Activated T-cell treated with anti-CD3 and anti-CD28 coated beads, Interleukin-2, amount 50 U/mL, for 24 hours (primary cell): ENCODE measurements at regions not wholly inside any gene's neighbourhood (a gene's known extent, or its start where the extent isn't known, plus 50 kb on each side); places are given as distances from the start of the nearest gene placed in this dataset.

ENCODE experiments used
- DNase-seq: peaks from one replicate; pipeline ENCODE4 v3.0.0-alpha.2; 2020
- H3K27ac Mint-ChIP-seq: 2 replicates; pipeline ENCODE4 v1.8.0; 2020; ENCODE audit warnings: mild to moderate bottlenecking, mixed read lengths
- H3K27me3 Mint-ChIP-seq: 2 replicates; pipeline ENCODE4 v1.8.0; 2020; ENCODE audit warnings: mixed read lengths
- H3K36me3 Mint-ChIP-seq: 2 replicates; pipeline ENCODE4 v1.8.0; 2020; ENCODE audit warnings: low read depth, mixed read lengths
- H3K4me1 Mint-ChIP-seq: 2 replicates; pipeline ENCODE4 v1.8.0; 2020; ENCODE audit warnings: low read depth, mixed read lengths
- H3K4me3 Mint-ChIP-seq: 2 replicates; pipeline ENCODE4 v1.8.0; 2020; ENCODE audit warnings: mild to moderate bottlenecking, moderate library complexity, mixed read lengths
- H3K9me3 Mint-ChIP-seq: 2 replicates; pipeline ENCODE4 v1.8.0; 2020; ENCODE audit warnings: mixed read lengths

DNA sequence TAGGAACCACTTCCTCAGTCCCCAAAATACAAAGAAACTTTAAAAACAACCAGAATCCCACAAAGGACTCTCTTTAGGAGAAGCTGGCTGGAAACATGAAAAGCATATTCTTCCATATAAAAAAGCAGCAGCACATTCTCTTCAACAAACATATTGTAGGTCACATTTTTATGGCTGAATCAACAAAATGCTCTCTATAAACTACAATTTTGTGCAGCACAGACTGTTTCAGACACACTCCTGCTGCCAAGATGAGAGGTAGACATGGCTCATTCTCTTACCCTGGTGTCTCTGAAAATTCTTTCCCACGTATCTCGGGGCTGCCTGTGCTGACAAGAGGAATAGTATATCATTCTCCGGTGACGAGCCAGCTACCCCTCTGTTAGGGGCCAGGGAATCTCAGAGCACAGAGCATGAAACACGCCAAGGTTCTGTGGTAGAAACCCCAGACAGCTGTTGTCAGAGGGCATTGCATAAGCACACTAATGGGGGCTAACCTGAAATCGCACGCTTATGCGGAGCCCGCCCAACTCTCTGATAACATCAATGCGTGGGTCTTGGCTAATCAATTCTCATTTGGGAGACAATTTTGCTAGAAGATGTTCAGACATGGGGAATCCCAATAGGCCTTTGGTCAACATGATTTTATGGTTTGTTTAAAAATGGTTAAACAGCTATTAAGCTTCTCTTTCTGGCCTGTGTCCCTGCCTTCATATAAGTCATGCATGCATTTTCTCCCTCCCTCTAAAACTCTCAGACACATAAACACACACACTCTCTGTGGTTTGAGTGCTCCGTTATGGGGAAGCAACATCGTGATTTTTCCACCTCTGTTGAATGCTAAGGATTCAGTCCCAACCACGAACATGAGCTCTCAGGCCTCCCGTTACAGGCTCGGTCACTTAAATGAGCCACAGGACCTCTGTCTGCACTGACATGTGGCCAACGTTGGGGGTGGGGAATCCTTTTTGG, 177.5 kb downstream of the INO80D start:
- H3K9me3 Mint-ChIP-seq = no peaks in the 10 kb centered on the region
- no peak overlapping the region for H3K4me3 Mint-ChIP-seq
- H3K27me3 Mint-ChIP-seq = peaks cover 51% of the 10 kb centered on the region
- no peak for DNase-seq
- H3K27ac Mint-ChIP-seq = no peak overlapping the region
- H3K4me1 Mint-ChIP-seq = no peaks in the 10 kb centered on the region
- no peaks in the 10 kb centered on the region for H3K36me3 Mint-ChIP-seq

DNA sequence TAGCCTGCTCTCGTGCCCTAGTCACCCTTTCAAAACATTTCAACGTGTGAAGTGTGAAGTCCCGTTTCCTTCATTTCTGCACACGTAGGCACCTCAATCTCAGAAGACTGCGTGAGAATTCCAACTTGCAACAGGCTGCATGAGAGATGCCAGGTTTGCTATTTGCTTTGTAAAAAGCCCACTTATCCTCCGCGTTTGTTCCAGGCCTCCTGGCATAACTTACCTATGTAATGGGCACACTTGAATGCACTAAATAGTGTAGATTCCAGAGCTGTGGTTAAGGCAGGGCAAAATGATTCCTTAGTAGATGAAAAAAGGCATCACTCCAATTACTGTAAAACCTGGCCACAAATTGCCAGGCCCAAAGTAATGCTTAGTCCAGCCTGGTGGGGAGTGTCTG, 179.6 kb downstream of the INO80D start:
- Mint-ChIP-seq H3K9me3 (no peaks in the 10 kb centered on the region), H3K27me3 (peaks cover 41% of the 10 kb centered on the region), H3K4me3 (no peak overlapping the region)

DNA sequence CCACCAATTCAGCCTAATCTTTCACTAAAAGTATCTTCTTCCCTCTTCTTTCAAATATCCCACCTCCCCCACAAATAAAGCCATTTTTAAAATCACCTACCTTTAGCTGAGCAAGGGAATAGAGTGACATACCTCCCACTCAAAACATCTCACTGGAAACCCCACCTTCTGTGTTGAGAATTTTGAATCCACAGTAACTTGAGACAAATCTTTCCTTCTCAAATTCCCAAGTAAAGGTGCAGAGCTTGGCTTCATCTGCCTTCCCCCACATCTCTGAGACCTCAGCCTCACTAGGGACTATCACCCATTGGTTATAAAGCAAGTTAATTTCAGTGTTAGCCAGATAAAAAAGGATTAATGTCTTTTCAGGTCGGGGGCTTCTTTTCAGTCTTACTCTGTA, 180.4 kb downstream of the INO80D start:
- no peaks in the 10 kb centered on the region for H3K36me3 Mint-ChIP-seq
- no peaks in the 10 kb centered on the region for H3K9me3 Mint-ChIP-seq
- no peak overlapping the region for H3K27ac Mint-ChIP-seq
- no peak for DNase-seq
- H3K4me1 Mint-ChIP-seq = no peaks in the 10 kb centered on the region
- peaks cover 36% of the 10 kb centered on the region for H3K27me3 Mint-ChIP-seq
- H3K4me3 Mint-ChIP-seq = no peak overlapping the region

More for the DNA sequence above, 179.6 kb downstream of the INO80D start:
- Mint-ChIP-seq H3K36me3 (no peaks in the 10 kb centered on the region), H3K4me1 (no peaks in the 10 kb centered on the region), H3K27ac (no peak overlapping the region)
- DNase-seq = no peak

DNA sequence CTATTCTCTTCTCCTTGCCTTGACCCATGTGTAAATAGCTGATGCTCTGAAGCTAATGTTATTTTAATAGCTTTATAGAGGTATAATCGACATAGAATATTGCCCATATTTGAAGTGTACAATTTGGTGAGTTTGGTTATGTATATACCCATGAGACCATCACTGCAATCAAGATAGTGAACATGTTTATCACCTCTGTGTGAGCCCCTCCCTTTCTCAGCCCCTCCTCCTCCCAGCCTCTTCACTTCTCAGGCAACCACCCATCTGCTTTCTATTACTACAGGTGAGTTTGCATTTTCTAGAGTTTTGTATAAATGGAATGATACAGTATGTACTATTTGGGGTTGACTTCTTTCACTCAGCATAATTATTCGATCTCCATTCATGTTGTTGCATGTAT, 181.1 kb downstream of the INO80D start:
- no peak for DNase-seq
- Mint-ChIP-seq H3K4me3 (no peak overlapping the region), H3K4me1 (no peaks in the 10 kb centered on the region), H3K27ac (no peak overlapping the region), H3K9me3 (no peaks in the 10 kb centered on the region), H3K36me3 (no peaks in the 10 kb centered on the region), H3K27me3 (peaks cover 31% of the 10 kb centered on the region)

DNA sequence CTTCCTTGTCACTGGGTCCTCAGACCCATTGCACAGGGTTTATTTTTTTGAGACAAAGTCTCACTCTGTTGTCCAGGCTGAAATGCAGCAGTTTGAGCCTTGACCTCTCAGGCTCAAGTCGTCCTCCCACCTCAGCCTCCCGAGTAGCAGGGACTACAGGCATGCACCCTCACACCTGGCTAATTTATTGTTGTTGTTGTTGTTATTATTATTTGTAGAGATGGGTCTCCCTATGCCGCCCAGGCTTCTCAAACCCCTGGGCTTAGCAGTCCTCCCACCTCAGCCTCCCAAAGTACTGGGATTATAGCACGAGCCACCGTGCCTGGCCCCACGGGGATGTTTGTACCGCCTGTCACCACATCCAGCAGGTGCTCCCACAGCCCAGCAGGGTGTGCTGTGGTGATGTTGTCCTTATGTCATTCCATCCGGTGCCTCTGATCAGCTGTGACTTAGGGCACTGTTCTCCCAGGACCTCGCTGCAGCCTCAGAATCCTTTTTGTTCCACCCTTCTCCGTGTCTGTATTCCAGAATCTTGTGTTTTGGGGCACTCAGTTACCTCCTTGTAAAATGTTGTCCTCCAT, 182.3 kb downstream of the INO80D start:
- Mint-ChIP-seq H3K27ac (no peak overlapping the region), H3K9me3 (peaks cover 3% of the 10 kb centered on the region), H3K4me1 (no peaks in the 10 kb centered on the region), H3K4me3 (no peak overlapping the region), H3K36me3 (no peaks in the 10 kb centered on the region), H3K27me3 (peaks cover 29% of the 10 kb centered on the region)
- DNase-seq = no peak

DNA sequence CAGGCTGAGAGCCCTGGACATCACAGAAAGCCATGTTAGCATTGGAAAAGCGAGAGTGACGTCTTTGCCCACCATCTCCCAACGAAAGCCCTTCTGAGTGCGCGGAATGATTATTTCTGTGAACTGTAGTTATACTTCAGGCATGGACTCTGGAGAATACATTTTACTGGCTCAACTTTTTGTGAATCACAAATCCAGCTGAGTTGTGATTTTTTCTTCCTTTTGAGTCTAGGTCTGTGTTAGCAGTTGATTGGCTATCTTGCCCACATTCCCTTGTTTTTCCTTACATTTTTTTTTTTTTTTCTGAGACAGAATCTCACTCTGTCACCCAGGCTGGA, 183.1 kb downstream of the INO80D start:
- H3K36me3 Mint-ChIP-seq = no peaks in the 10 kb centered on the region
- peaks cover 29% of the 10 kb centered on the region for H3K27me3 Mint-ChIP-seq
- H3K4me3 Mint-ChIP-seq = no peak overlapping the region
- peaks cover 3% of the 10 kb centered on the region for H3K9me3 Mint-ChIP-seq
- H3K27ac Mint-ChIP-seq = no peak overlapping the region
- no peaks in the 10 kb centered on the region for H3K4me1 Mint-ChIP-seq
- DNase-seq = no peak

DNA sequence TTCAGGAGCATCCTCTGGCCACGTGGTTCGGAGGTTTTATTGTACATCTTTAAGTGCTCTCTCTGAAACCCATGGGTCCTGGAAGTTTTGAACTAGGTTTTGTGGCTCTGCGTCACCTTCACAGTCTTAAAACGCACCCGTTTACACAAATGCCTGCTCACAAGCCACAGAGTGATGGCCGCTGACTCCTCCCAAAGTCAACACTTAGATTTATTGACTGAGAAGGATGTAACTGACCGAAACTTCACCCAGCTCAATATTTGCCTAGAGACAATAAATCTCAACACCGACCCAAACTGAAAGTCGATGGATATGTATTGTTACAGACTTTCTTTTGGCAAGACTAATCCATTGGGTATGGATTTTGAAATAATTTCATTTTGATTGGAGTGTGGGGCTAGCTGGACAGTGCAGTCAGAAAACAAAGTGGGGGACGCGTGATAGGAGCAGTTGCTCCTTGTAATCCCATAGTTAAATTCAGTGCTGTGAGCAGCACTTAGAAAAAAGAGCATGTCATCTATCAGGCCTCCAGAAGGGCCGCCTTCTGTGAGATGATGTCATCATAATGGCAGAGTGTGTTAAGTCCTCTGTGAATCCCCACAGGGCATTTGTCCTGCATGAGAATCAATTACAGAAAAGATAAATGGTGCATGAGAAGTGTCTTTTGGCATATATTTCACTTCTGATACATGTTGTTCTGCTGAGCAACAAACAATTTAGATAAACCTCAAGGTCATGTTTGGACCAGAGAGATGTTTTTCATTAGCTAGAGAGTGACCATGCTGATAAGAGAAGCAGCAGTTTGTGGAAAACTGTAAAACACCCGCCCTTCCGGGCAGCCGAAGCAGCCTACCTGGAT, 183.7 kb downstream of the INO80D start:
- Mint-ChIP-seq H3K27me3 (peaks cover 27% of the 10 kb centered on the region), H3K36me3 (no peaks in the 10 kb centered on the region), H3K27ac (no peak overlapping the region), H3K4me3 (no peak overlapping the region), H3K9me3 (peaks cover 3% of the 10 kb centered on the region), H3K4me1 (no peaks in the 10 kb centered on the region)
- DNase-seq = no peak

DNA sequence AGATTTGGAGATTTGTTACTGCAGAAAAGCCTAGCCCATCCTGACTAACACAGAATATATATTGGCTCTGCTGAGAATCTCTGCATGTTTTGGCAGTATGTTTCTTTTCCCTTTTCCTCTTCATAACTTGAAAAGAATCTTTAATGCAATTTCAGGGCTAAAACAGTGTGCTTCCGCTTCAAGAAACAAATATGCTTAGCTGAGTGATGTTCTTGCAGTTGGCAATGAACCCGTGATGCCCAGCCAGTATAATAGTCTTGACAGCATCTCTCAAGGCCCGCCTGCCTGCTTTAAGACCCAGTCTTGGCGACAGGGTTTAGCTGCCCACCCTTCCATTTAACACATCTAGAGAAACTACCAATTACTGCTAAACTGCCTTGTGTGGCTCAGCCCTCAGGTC, 184.5 kb downstream of the INO80D start:
- Mint-ChIP-seq H3K27me3 (peaks cover 27% of the 10 kb centered on the region), H3K4me1 (no peaks in the 10 kb centered on the region), H3K4me3 (no peak overlapping the region), H3K36me3 (no peaks in the 10 kb centered on the region), H3K27ac (no peak overlapping the region), H3K9me3 (peaks cover 3% of the 10 kb centered on the region)
- no peak for DNase-seq

DNA sequence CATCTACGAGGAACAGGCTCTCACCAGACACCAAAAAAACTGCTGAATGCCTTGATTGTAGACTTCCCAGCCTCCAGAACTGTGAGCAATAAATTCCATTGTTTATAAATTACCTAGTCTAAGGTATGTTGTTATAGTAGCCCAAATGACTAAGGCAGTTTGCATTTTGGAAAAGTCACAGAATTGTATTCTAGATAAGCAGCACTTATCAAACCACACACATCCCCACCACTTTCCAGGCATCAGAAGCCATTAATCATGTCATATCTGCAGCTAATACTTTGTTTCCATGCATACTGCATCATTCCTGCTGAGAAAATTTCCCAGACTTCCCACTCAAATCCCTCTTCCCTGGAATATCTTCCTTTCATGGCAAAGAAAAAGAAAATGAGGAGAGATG, 187.2 kb downstream of the INO80D start:
- Mint-ChIP-seq H3K27me3 (peaks cover 14% of the 10 kb centered on the region), H3K4me1 (no peaks in the 10 kb centered on the region), H3K9me3 (peaks cover 3% of the 10 kb centered on the region), H3K36me3 (no peaks in the 10 kb centered on the region), H3K27ac (no peak overlapping the region), H3K4me3 (no peak overlapping the region)
- no peak for DNase-seq

DNA sequence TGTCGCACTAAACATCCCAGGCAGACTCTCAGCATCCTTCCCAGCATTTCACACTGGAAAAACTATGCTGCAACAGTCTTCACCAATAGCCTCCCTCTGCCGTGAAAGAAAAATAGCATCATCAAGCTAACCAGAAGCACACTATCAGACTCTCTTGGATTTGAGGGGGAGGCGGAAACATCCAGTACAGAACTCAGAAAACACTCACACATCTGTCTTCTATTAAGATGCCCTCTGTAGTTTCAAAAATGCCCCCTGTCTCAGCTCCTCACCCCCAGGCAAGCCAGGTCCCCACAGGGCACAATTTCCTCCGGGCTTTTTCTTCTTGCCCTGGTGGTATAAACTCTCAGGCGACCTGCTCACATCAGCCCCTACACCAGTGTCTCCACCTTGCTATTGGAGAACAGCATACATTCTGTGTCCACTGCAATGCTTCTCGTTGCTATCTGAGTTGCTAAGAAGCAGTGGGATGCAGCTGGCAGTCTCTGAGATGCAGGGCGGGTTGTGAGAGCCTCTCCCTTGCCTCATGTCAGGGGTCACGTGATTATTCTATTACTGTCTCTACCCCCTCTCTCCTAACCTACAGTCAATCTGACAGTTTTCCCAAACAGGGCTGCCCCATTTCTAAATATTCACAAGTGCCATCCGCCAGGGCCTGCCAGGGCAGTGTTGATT, 189.9 kb downstream of the INO80D start:
- Mint-ChIP-seq H3K27me3 (peaks cover 14% of the 10 kb centered on the region), H3K4me1 (no peaks in the 10 kb centered on the region), H3K36me3 (no peaks in the 10 kb centered on the region), H3K27ac (no peak overlapping the region), H3K9me3 (peaks cover 3% of the 10 kb centered on the region), H3K4me3 (no peak overlapping the region)
- DNase-seq = no peak

DNA sequence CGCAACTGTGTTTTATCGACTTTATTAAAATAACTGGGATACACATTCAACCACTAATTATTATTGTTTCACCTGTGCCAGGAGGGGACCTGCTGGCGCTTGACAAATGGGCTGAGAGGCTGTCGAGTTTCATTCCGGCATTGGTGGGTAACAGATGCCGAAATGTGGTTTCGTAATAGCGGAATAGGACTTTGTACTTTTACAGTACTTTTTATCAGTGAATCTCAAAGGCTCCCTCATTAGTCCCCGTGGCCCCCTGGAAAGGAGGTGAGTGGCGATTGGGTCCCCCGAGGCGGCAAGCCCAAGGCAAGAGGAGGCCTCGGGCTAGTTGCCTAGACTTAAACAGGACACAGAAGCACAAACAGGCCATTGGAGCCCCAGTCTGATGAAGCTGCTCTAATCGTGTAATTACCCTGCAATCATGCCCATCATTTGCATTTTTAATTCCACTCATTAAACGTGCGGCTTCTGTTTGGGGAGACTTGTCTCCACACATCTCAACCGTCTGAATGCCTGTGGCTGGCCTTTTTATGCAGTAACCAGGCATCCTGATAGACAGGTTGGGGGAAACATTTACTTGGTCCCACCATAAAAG, 193.2 kb downstream of the INO80D start:
- Mint-ChIP-seq H3K4me3 (no peak overlapping the region), H3K27ac (no peak overlapping the region), H3K36me3 (no peaks in the 10 kb centered on the region), H3K4me1 (no peaks in the 10 kb centered on the region), H3K27me3 (peaks cover 7% of the 10 kb centered on the region), H3K9me3 (no peaks in the 10 kb centered on the region)
- no peak for DNase-seq

DNA sequence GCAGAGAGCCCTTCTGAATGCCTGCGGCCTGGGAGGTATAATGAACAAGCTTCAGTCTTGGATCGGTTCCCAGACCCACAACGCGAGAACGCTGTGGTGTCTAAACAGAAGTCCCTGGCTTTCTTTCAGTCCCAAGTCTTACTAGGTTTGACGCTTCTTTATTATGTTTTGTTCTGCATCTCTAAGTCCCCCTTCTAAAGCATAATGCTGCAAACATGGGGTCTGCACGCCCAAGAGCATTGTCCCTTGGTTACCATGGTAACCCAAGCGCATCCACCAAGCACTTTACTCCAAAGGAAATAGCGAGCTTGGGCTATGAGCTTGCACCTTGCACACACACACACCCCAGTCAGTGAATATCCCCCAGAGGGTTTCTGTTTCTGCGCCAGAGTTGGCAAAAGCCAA, 193.7 kb downstream of the INO80D start:
- Mint-ChIP-seq H3K27me3 (peaks cover 12% of the 10 kb centered on the region), H3K9me3 (no peaks in the 10 kb centered on the region), H3K4me1 (no peaks in the 10 kb centered on the region), H3K4me3 (no peak overlapping the region), H3K36me3 (no peaks in the 10 kb centered on the region), H3K27ac (no peak overlapping the region)
- no peak for DNase-seq

DNA sequence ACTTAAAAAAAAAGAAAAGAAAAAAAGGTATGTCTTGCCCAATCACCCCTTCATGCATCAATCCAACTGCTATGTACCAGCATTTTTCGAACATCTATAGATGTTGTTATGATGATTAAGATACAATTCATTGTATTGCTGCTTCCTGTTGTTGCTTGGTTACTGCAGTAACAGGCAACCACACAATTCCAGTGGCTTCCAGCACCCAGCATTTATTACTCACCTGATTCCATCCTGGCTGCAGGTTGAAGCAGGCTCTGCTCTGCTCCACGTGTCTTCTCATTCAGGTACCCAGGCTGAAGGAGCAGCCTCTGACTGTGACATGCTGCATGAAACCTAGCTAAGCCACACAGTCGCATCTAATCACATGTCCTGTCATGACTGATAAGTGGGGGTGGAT, 196.9 kb downstream of the INO80D start:
- DNase-seq = no peak
- Mint-ChIP-seq H3K4me1 (peaks cover 5% of the 10 kb centered on the region), H3K27me3 (peaks cover 28% of the 10 kb centered on the region), H3K36me3 (no peaks in the 10 kb centered on the region), H3K9me3 (no peaks in the 10 kb centered on the region), H3K4me3 (no peak overlapping the region), H3K27ac (no peak overlapping the region)

DNA sequence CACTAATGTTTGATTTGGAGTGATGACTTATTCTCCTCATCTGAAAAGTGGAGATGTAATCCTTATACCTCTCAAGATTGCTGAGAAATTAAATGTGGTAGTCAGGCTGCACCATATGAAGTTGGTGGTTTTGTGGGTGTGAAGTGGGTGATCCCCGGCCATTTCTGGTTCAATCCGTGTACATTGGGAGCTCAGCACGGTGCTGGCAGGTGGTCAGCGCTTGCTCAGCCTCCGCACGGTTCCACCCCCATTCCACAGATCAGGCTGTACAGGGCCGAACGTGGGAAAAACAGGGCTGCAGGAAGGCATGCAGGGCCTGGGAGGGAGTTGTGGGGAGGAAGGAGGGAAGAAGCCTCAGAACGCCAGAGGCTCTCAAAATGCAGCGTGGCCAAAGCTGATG, 198.3 kb downstream of the INO80D start:
- Mint-ChIP-seq H3K36me3 (no peaks in the 10 kb centered on the region), H3K27ac (no peak overlapping the region), H3K27me3 (peaks cover 28% of the 10 kb centered on the region), H3K4me1 (peaks cover 5% of the 10 kb centered on the region), H3K9me3 (no peaks in the 10 kb centered on the region), H3K4me3 (no peak overlapping the region)
- no peak for DNase-seq
